BE2C (cell line): ENCODE measurements at regions not wholly inside any gene's neighbourhood (a gene's known extent, or its start where the extent isn't known, plus 50 kb on each side); places are given as distances from the start of the nearest gene placed in this dataset.

Experiments used
- DNase-seq: peaks from one replicate; pipeline ENCODE4 v3.0.0-alpha.2; 2020
- H3K27me3 ChIP-seq: fragments of 250-450 bp; sonication (Bioruptor Pico); 2 replicates; pipeline ENCODE4 v1.5.1; 2020; ENCODE audit warnings: mild to moderate bottlenecking
- H3K36me3 ChIP-seq: fragments of 250-450 bp; sonication (Bioruptor Pico); 2 replicates; pipeline ENCODE4 v1.5.1; 2020; ENCODE audit warnings: mild to moderate bottlenecking
- H3K4me1 ChIP-seq: fragments of 250-450 bp; sonication (Bioruptor Pico); 2 replicates; pipeline ENCODE4 v1.5.1; 2020
- H3K4me3 ChIP-seq: 2 replicates; pipeline ENCODE4 v1.5.1; 2011; ENCODE audit warnings: low read depth, low read length
- H3K9me3 ChIP-seq: fragments of 250-450 bp; sonication (Bioruptor Pico); 2 replicates; pipeline ENCODE4 v1.5.1; 2020
- CTCF ChIP-seq: IDR thresholded peaks from 2 replicates; pipeline ENCODE4 v1.5.1; 2012; ENCODE audit warnings: mild to moderate bottlenecking, low read depth, low read length

DNA sequence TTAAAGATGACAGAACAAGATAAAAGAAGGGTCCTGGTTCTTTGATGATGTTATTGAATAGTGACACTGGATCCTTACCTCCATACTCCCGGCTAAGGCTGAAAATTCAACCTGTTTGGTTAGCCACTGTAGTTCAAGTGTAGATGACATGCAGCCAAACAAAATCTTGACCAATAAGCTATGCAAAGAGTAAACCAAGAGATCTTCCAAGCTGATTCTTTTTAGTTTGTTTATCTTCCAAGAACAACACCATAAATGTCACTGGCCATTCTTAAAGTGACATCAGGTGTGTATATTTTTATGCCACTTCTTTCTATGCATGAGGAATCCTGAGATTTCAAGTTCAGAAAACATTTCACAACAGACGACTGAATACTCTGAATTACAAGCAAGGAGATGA is 141.5 kb upstream of the FST start:
- Histone ChIP-seq H3K9me3 (no peaks in the 10 kb centered on the region), H3K4me3 (no peak overlapping the region), H3K4me1 (no peaks in the 10 kb centered on the region), H3K27me3 (no peaks in the 10 kb centered on the region), H3K36me3 (no peaks in the 10 kb centered on the region)
- no peak for DNase-seq
- TF ChIP-seq CTCF: no peak

DNA sequence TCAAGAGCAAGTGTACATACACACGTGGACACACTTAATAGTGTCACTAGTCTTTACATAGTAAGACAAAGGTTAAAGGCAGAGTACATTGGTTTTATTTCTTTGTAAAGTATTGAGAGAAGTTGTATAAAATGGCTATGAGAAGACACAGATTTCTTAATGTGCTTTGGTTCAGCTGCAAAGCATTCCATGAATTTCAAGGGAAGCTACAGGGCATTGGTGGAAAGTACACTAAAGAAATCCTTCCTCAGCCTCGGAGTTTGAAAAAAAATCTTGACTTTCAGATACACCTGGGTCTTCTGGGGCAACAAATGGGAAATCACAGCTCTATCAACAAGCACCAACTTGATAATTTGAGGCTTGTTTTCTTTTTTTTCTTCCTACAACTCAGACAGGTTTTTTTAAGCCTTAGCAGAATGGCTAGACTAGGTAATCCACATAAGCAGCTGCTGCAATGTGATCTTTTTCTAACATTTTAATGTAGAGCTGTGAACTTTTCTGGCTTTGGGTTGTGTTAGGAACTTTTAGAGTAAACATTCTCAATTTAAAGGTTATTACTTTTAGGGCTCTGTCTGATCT is 140.4 kb upstream of the FST start:
- Histone ChIP-seq H3K4me1 (no peaks in the 10 kb centered on the region), H3K27me3 (no peaks in the 10 kb centered on the region), H3K36me3 (no peaks in the 10 kb centered on the region), H3K4me3 (no peak overlapping the region), H3K9me3 (no peaks in the 10 kb centered on the region)
- no peak for DNase-seq
- no peak for TF ChIP-seq CTCF

- H3K4me1 ChIP-seq: no peaks in the 10 kb centered on the region
- H3K27me3 ChIP-seq: no peaks in the 10 kb centered on the region
- no peak overlapping the region for H3K4me3 ChIP-seq
- H3K36me3 ChIP-seq: no peaks in the 10 kb centered on the region
- no peak for TF ChIP-seq CTCF
- no peak for DNase-seq
- no peaks in the 10 kb centered on the region for H3K9me3 ChIP-seq
Measured at GRCh38 chr5:53340956-53341750, 139.3 kb upstream of the FST start.

GRCh38 chr5:53342236-53342635 is 138.2 kb upstream of the FST start:
- Histone ChIP-seq H3K4me3 (no peak overlapping the region), H3K4me1 (no peaks in the 10 kb centered on the region), H3K36me3 (no peaks in the 10 kb centered on the region), H3K27me3 (no peaks in the 10 kb centered on the region), H3K9me3 (no peaks in the 10 kb centered on the region)
- no peak for DNase-seq
- no peak for TF ChIP-seq CTCF

- no peaks in the 10 kb centered on the region for H3K9me3 ChIP-seq
- H3K27me3 ChIP-seq: no peaks in the 10 kb centered on the region
- no peaks in the 10 kb centered on the region for H3K4me1 ChIP-seq
- no peak overlapping the region for H3K4me3 ChIP-seq
- no peak for TF ChIP-seq CTCF
- DNase-seq: no peak
- H3K36me3 ChIP-seq: no peaks in the 10 kb centered on the region
Measured at GRCh38 chr5:53343187-53343586, 137.2 kb upstream of the FST start.

DNA sequence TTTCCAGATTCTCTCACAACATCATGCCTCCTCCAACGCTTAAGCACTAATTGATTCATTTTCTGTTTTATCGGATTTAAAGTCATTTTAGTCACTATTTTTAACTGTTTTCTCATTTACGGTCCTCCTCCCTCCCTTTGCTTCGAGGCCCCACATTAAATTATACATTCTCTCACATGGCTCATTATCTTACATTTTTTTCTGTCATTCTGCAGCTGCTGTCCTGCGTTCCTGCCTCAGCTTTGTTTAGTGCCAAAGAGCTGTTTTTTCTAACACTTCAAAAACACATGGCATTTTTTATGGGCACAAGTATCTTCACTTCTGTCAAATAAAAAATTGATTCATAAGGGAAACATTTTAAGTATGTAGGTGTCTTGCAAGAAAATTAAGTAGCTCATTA is 130.1 kb upstream of the FST start:
- H3K4me3 ChIP-seq: no peak overlapping the region
- TF ChIP-seq CTCF: no peak
- H3K4me1 ChIP-seq: no peaks in the 10 kb centered on the region
- no peak for DNase-seq
- no peaks in the 10 kb centered on the region for H3K36me3 ChIP-seq
- H3K27me3 ChIP-seq: no peaks in the 10 kb centered on the region
- no peaks in the 10 kb centered on the region for H3K9me3 ChIP-seq
